ENCODE measurements at regions not wholly inside any gene's neighbourhood (a gene's known extent, or its start where the extent isn't known, plus 50 kb on each side); places are given as distances from the start of the nearest gene placed in this dataset.

DNA sequence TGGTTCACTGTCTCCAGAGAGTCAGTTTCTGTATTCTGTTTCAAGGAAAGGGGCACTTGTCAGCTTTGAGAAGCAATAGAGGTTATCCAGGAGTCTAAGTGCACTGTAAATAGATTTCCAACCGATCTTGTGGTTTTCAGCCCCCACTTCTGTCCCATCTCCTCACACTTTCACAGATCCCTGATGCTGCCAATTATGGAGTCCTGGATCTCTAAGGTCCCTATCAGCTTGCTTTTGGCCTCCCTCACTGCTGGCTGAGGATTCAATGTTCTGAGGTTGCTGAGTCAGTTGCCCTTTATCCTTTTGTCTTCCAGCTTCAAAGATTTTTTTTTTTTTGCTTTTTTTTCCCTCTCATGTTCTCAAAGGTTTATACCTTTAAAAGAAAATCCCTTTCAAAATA lies 98.4 kb downstream of the DIRAS3 start:
- TF ChIP-seq, protein P1, sequence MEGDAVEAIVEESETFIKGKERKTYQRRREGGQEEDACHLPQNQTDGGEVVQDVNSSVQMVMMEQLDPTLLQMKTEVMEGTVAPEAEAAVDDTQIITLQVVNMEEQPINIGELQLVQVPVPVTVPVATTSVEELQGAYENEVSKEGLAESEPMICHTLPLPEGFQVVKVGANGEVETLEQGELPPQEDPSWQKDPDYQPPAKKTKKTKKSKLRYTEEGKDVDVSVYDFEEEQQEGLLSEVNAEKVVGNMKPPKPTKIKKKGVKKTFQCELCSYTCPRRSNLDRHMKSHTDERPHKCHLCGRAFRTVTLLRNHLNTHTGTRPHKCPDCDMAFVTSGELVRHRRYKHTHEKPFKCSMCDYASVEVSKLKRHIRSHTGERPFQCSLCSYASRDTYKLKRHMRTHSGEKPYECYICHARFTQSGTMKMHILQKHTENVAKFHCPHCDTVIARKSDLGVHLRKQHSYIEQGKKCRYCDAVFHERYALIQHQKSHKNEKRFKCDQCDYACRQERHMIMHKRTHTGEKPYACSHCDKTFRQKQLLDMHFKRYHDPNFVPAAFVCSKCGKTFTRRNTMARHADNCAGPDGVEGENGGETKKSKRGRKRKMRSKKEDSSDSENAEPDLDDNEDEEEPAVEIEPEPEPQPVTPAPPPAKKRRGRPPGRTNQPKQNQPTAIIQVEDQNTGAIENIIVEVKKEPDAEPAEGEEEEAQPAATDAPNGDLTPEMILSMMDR (conservative IDR thresholded peaks at IDR 0.05; ENCODE audit: low read depth, low read length) = no peak
- TF ChIP-seq EZH2 (IDR thresholded peaks at IDR 0.05; ENCODE audit: borderline replicate concordance, low read depth, low read length, poor library complexity, severe bottlenecking) = no peak
